Erythroblast (primary cell): ENCODE measurements at regions not wholly inside any gene's neighbourhood (a gene's known extent, or its start where the extent isn't known, plus 50 kb on each side); places are given as distances from the start of the nearest gene placed in this dataset.

Experiments
- GATA1 ChIP-seq: IDR thresholded peaks from 2 replicates; pipeline ENCODE4 v1.6.1; 2011; ENCODE audit warnings: low read depth, mild to moderate bottlenecking, control low read depth, low read length, moderate library complexity
- POLR2A ChIP-seq: IDR thresholded peaks from 2 replicates; pipeline ENCODE4 v1.6.1; 2011; ENCODE audit warnings: mild to moderate bottlenecking, low read length

GRCh38 chr15:97783240-97783639 lies 177.3 kb upstream of the ARRDC4 start:
- TF ChIP-seq POLR2A = no peak
- TF ChIP-seq GATA1 = no peak
